ENCODE measurements at regions not wholly inside any gene's neighbourhood (a gene's known extent, or its start where the extent isn't known, plus 50 kb on each side); places are given as distances from the start of the nearest gene placed in this dataset.

- no peak for DNase-seq
Measured at GRCh38 chr13:75231235-75231634, 250.7 kb downstream of the TBC1D4 start.

- DNase-seq: no peak
Measured at GRCh38 chr13:75226733-75227435, 255.1 kb downstream of the TBC1D4 start.

GRCh38 chr13:75226092-75226491 is 255.9 kb downstream of the TBC1D4 start:
- no peak for DNase-seq

GRCh38 chr13:75225288-75226032 is 256.5 kb downstream of the TBC1D4 start:
- no peak for DNase-seq

GRCh38 chr13:75224053-75224742 is 257.8 kb downstream of the TBC1D4 start:
- DNase-seq: no peak

GRCh38 chr13:75222031-75222430 is 259.9 kb downstream of the TBC1D4 start:
- DNase-seq: no peak

GRCh38 chr13:75220861-75221260 is 261.1 kb downstream of the TBC1D4 start:
- DNase-seq: no peak

GRCh38 chr13:75220238-75220542 is 261.8 kb downstream of the TBC1D4 start:
- no peak for DNase-seq

GRCh38 chr13:75219479-75220237 is 262.3 kb downstream of the TBC1D4 start:
- peak; percentile 90 to 92 for DNase-seq

GRCh38 chr13:75217949-75218348 is 264.0 kb downstream of the TBC1D4 start:
- DNase-seq: no peak

- DNase-seq: no peak
Measured at GRCh38 chr13:75216038-75216437, 265.9 kb downstream of the TBC1D4 start.

GRCh38 chr13:75214846-75215245 is 267.1 kb downstream of the TBC1D4 start:
- no peak for DNase-seq

- DNase-seq: no peak
Measured at GRCh38 chr13:75202981-75203380, 279.0 kb downstream of the TBC1D4 start.

- DNase-seq: no peak
Measured at GRCh38 chr13:75197803-75198202, 284.2 kb downstream of the TBC1D4 start.

GRCh38 chr13:75196147-75196837 is 285.7 kb downstream of the TBC1D4 start:
- no peak for DNase-seq

- DNase-seq: no peak
Measured at GRCh38 chr13:75195495-75196146, 286.3 kb downstream of the TBC1D4 start.

- DNase-seq: no peak
Measured at GRCh38 chr13:75194717-75195462, 287.1 kb downstream of the TBC1D4 start.

- DNase-seq: no peak
Measured at GRCh38 chr13:75186379-75186778, 295.6 kb downstream of the TBC1D4 start.

- no peak for DNase-seq
Measured at GRCh38 chr13:75181906-75182305, 300.1 kb downstream of the TBC1D4 start.

- DNase-seq: no peak
Measured at GRCh38 chr13:75180805-75181455, 301.0 kb downstream of the TBC1D4 start.

- DNase-seq: no peak
Measured at GRCh38 chr13:75178436-75178835, 303.5 kb downstream of the TBC1D4 start.
